ENCODE measurements at regions not wholly inside any gene's neighbourhood (a gene's known extent, or its start where the extent isn't known, plus 50 kb on each side); places are given as distances from the start of the nearest gene placed in this dataset.
A peak's percentile ranks its signal among the peaks of the same experiment; 100 is the strongest.
"Not testable (repeated sequence)": the region's sequence is repeated elsewhere in the genome, so short reads cannot be mapped to it uniquely, and the experiment has no call there.

DNA sequence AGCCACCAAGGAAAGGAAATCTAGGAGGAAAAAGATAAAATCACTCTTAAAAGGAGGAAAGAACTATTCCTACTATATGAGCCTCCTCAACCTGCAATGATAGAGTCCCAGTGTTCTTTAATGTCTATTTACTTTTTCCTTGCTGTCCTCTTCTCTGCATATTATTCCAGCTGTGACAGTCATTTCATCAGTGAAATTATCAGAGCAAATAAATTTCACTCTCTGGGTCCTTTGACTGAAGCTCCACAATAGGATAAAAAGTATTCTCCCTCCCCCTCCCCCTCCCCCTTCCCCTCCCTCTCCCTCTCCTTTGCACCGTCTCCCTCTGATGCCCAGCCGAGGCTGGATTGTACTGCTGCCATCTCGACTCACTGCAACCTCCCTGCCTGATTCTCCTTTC is 107.5 kb upstream of the DPT start:
- no CpG with 5 or more reads among the region's 3 CpGs for WGBS (ENCODE audit: insufficient coverage, low lambda C conversion rate)
- Histone ChIP-seq H3K4me3 (ENCODE audit: low read length) (no peak overlapping the region), H3K27me3 (ENCODE audit: control insufficient read depth, insufficient read depth, low read length) (no peaks in the 10 kb centered on the region), H3K27ac (ENCODE audit: low read length) (peak overlapping the region; percentile 57), H3K9me3 (ENCODE audit: control insufficient read depth, low read depth, low read length) (peaks cover 8% of the 10 kb centered on the region), H3K4me1 (ENCODE audit: control insufficient read depth, insufficient read depth, low read length) (peaks cover 34% of the 10 kb centered on the region), H3K36me3 (ENCODE audit: control insufficient read depth, insufficient read depth, low read length) (no peaks in the 10 kb centered on the region)
- no peak for DNase-seq

DNA sequence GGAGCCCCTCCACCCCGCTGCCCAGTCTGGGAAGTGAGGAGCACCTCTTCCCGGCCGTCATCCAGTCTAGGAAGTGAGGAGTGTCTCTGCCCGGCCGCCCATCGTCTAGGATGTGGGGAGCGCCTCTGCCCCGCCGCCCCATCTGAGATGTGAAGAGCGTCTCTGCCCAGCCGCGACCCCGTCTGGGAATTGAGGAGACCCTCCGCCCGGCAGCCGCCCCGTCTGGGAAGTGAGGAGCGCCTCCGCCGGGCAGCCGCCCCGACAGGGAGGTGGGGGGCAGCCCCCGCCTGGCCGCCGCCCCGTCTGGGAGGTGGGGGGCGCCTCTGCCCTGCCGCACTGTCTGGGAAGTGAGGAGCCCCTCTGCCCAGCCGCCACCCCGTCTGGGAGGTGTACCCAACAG is 108.2 kb upstream of the DPT start:
- H3K4me3 ChIP-seq (ENCODE audit: low read length); H3K27me3 ChIP-seq (ENCODE audit: control insufficient read depth, insufficient read depth, low read length); DNase-seq; H3K9me3 ChIP-seq (ENCODE audit: control insufficient read depth, low read depth, low read length); H3K27ac ChIP-seq (ENCODE audit: low read length); H3K36me3 ChIP-seq (ENCODE audit: control insufficient read depth, insufficient read depth, low read length): not testable (repeated sequence)
- no CpG with 5 or more reads among the region's 30 CpGs for WGBS (ENCODE audit: insufficient coverage, low lambda C conversion rate)
- peaks cover 31% of the 10 kb centered on the region for H3K4me1 ChIP-seq (ENCODE audit: control insufficient read depth, insufficient read depth, low read length)

DNA sequence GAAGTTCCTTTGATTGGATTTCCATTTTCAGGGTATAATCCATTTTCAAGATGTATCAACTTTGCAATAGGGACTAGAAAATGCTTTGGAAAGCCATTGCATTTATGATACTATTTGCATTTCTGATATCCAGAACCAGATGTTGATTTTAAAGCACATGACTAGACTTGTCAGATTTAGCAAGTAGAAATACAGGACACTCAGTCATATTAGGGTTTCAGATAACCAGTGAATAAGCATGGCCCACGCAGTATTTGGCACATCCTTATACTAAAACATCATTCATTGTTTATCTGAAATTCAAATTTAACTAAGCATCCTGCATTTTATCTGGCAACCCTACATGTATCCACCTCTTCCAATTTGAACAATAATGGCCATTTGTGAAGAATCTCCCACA is 113.3 kb upstream of the DPT start:
- DNase-seq = no peak
- WGBS (ENCODE audit: insufficient coverage, low lambda C conversion rate) = no CpG with 5 or more reads among the region's 1 CpG

DNA sequence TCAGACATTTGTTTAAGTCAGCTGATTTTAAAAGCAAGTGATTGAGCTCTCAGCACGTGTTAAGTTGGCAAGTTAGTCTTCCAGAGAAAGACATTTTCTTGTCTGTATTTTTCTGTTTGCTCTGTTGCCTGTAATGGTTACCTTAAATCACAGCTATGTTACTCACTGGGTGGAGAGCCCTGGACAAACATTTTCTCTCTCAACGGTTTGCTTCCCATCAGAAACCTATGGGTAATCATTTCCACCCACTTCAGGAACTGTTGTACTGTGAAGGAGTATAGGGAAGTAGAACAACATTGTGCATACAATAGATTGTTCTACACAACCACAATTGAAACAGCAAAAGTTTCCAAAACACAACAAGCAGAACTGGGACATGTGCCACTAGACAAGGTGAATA is 113.9 kb upstream of the DPT start:
- H3K27ac ChIP-seq (ENCODE audit: low read length) = no peak overlapping the region
- no peaks in the 10 kb centered on the region for H3K27me3 ChIP-seq (ENCODE audit: control insufficient read depth, insufficient read depth, low read length)
- no peak overlapping the region for H3K4me3 ChIP-seq (ENCODE audit: low read length)
- H3K4me1 ChIP-seq (ENCODE audit: control insufficient read depth, insufficient read depth, low read length) = no peaks in the 10 kb centered on the region
- no CpG with 5 or more reads among the region's 2 CpGs for WGBS (ENCODE audit: insufficient coverage, low lambda C conversion rate)
- H3K9me3 ChIP-seq (ENCODE audit: control insufficient read depth, low read depth, low read length) = no peaks in the 10 kb centered on the region
- no peak for DNase-seq
- no peaks in the 10 kb centered on the region for H3K36me3 ChIP-seq (ENCODE audit: control insufficient read depth, insufficient read depth, low read length)

More for the DNA sequence above, 113.3 kb upstream of the DPT start:
- Histone ChIP-seq H3K27me3 (ENCODE audit: control insufficient read depth, insufficient read depth, low read length) (no peaks in the 10 kb centered on the region), H3K27ac (ENCODE audit: low read length) (no peak overlapping the region), H3K9me3 (ENCODE audit: control insufficient read depth, low read depth, low read length) (peaks cover under 1% of the 10 kb centered on the region), H3K4me1 (ENCODE audit: control insufficient read depth, insufficient read depth, low read length) (no peaks in the 10 kb centered on the region), H3K36me3 (ENCODE audit: control insufficient read depth, insufficient read depth, low read length) (no peaks in the 10 kb centered on the region), H3K4me3 (ENCODE audit: low read length) (no peak overlapping the region)

DNA sequence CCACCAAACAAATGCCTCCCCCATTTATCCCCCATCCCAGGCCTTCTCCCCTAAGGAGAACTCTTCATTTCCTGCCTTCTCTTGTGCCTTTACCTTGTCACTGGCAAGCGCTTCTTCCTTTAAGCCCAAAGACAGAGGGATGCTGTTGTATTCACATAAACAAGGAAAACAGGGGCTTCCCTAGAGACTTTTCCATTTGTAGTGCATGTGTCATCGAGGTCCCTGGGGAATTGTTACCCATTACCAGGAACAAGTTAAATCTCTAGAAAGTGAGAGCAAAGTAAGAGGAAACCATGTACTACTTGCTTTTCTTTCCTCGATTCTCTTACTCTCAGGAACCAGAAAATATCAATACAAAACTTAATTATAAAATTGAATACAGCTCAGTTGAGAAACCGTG is 114.4 kb upstream of the DPT start:
- no peaks in the 10 kb centered on the region for H3K27me3 ChIP-seq (ENCODE audit: control insufficient read depth, insufficient read depth, low read length)
- no peak overlapping the region for H3K4me3 ChIP-seq (ENCODE audit: low read length)
- DNase-seq = no peak
- no peaks in the 10 kb centered on the region for H3K9me3 ChIP-seq (ENCODE audit: control insufficient read depth, low read depth, low read length)
- no peaks in the 10 kb centered on the region for H3K36me3 ChIP-seq (ENCODE audit: control insufficient read depth, insufficient read depth, low read length)
- WGBS (ENCODE audit: insufficient coverage, low lambda C conversion rate) = 100% methylated on average over 1 of the region's 4 CpGs
- no peak overlapping the region for H3K27ac ChIP-seq (ENCODE audit: low read length)
- no peaks in the 10 kb centered on the region for H3K4me1 ChIP-seq (ENCODE audit: control insufficient read depth, insufficient read depth, low read length)

DNA sequence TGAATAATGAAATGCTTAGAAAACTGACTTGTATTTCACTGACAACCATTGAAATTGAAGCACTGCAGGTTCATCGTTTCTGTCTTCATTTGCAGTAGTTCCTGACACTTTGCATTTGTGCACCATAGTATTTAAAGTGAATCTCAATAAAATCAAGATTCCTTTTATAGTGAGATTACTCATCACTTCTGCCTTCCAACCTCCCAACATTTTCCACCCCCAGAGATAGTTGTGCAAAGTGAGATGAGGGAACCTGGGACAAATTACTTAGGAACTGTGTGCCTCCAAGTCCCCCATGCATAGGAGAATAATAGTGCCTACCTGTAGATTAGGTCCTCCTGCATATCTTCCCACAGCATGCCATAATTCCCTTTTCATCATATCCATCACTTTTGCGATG is 114.9 kb upstream of the DPT start:
- Histone ChIP-seq H3K27ac (ENCODE audit: low read length) (no peak overlapping the region), H3K4me1 (ENCODE audit: control insufficient read depth, insufficient read depth, low read length) (no peaks in the 10 kb centered on the region)

DNA sequence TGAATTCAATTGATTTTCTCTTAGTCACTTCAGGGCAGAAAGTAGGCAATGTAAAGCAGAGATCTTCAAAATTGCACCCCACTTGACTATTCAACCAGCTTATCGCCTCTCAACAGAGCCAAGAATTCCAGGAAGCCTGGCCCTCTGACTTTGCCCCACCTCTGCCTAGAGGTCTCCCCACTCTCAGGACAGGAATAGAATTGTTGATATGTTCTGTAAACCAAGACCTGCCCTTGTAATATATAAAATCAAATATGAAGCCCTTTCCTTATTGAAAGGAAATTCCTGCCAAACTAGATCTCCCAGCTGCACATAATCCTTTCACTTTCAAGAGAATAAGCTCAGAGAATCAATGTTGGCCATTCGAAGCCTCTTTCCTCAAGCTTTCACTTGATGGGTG is 116.1 kb upstream of the DPT start:
- WGBS (ENCODE audit: insufficient coverage, low lambda C conversion rate) = no CpG with 5 or more reads among the region's 2 CpGs
- Histone ChIP-seq H3K4me3 (ENCODE audit: low read length) (no peak overlapping the region), H3K9me3 (ENCODE audit: control insufficient read depth, low read depth, low read length) (no peaks in the 10 kb centered on the region), H3K4me1 (ENCODE audit: control insufficient read depth, insufficient read depth, low read length) (no peaks in the 10 kb centered on the region), H3K27ac (ENCODE audit: low read length) (no peak overlapping the region), H3K36me3 (ENCODE audit: control insufficient read depth, insufficient read depth, low read length) (no peaks in the 10 kb centered on the region), H3K27me3 (ENCODE audit: control insufficient read depth, insufficient read depth, low read length) (no peaks in the 10 kb centered on the region)
- DNase-seq = peak in 1 of 2 donors; percentile 11

More for the DNA sequence above, 114.9 kb upstream of the DPT start:
- no peaks in the 10 kb centered on the region for H3K27me3 ChIP-seq (ENCODE audit: control insufficient read depth, insufficient read depth, low read length)
- no peaks in the 10 kb centered on the region for H3K9me3 ChIP-seq (ENCODE audit: control insufficient read depth, low read depth, low read length)
- H3K36me3 ChIP-seq (ENCODE audit: control insufficient read depth, insufficient read depth, low read length) = no peaks in the 10 kb centered on the region
- no peak overlapping the region for H3K4me3 ChIP-seq (ENCODE audit: low read length)
- no peak for DNase-seq
- no CpG with 5 or more reads among the region's 2 CpGs for WGBS (ENCODE audit: insufficient coverage, low lambda C conversion rate)

DNA sequence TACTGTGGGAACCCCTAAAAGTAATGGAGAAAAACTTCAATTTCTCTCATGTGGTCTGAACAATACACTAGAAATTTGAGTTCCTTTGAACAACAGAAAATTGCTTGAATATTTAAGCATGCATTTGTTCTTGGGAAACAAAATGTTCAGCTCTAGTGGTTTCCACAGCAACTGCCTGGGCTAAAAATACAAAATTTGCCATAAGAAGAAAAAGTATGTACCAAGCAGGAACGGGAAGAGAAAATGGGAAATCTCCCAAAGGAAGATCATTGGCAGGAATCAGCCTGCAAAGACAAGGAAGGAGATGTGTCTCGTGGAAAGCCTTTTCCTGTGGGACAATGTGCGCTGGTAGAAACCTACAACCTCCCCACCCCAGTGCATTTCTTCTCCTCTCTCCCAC is 119.0 kb upstream of the DPT start:
- Histone ChIP-seq H3K36me3 (ENCODE audit: control insufficient read depth, insufficient read depth, low read length) (no peaks in the 10 kb centered on the region), H3K4me1 (ENCODE audit: control insufficient read depth, insufficient read depth, low read length) (no peaks in the 10 kb centered on the region), H3K9me3 (ENCODE audit: control insufficient read depth, low read depth, low read length) (no peaks in the 10 kb centered on the region), H3K27me3 (ENCODE audit: control insufficient read depth, insufficient read depth, low read length) (no peaks in the 10 kb centered on the region), H3K27ac (ENCODE audit: low read length) (no peak overlapping the region), H3K4me3 (ENCODE audit: low read length) (no peak overlapping the region)
- no peak for DNase-seq
- no CpG with 5 or more reads among the region's 3 CpGs for WGBS (ENCODE audit: insufficient coverage, low lambda C conversion rate)

DNA sequence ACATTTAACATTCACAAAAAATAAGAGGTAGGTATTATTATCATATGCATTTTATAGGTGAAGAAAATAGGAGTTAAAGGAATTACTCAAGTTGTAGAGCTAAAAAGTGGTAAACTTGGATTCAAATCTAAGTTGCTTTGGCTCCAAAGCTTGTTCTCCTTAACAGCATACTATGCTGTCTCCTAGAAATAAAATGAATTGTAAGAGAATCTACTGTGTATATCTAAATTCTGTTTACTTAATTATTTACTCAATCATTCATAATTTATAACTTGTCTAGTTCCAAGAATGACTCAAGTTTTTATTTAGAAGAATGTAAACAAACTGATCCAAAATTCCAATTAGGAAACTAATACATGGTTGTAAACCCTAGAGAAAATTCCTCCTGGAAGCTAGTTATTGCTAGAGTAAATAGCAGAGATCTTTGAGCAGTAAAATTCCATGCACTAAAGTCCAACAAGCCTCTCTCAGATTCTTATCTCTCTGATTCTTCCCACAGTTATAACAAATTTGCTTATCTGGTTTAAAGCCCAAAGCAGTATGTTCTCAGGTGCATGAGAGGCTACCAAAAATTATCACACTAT is 132.5 kb upstream of the DPT start:
- peaks cover 14% of the 10 kb centered on the region for H3K4me1 ChIP-seq (ENCODE audit: control insufficient read depth, insufficient read depth, low read length)
- H3K27ac ChIP-seq (ENCODE audit: low read length) = no peak overlapping the region
- H3K9me3 ChIP-seq (ENCODE audit: control insufficient read depth, low read depth, low read length) = peaks cover 6% of the 10 kb centered on the region
- no peaks in the 10 kb centered on the region for H3K36me3 ChIP-seq (ENCODE audit: control insufficient read depth, insufficient read depth, low read length)
- H3K4me3 ChIP-seq (ENCODE audit: low read length) = no peak overlapping the region
- no peak for DNase-seq
- H3K27me3 ChIP-seq (ENCODE audit: control insufficient read depth, insufficient read depth, low read length) = no peaks in the 10 kb centered on the region

DNA sequence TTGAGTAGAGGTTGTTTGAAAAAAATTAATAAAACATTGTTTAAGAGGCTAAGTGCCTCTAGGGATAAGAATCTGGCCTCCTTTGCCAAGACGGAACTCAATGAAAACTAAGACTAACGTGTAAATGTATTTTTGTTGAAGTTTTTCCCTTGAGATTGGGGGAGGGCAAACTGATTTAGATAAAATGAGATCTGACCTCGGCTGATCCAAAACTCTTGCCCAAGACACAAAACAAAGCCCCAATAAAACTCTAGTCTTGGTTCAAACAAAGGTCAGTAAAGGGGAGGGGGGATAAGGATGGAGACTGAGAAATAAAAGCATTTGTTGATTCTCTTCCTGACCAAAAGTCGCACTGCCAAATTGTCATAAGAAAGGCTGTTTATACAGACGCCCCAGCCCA is 134.8 kb upstream of the DPT start:
- DNase-seq = peak in 1 of 2 donors; percentile 18
- Histone ChIP-seq H3K9me3 (ENCODE audit: control insufficient read depth, low read depth, low read length) (no peaks in the 10 kb centered on the region), H3K27me3 (ENCODE audit: control insufficient read depth, insufficient read depth, low read length) (no peaks in the 10 kb centered on the region), H3K27ac (ENCODE audit: low read length) (no peak overlapping the region), H3K36me3 (ENCODE audit: control insufficient read depth, insufficient read depth, low read length) (no peaks in the 10 kb centered on the region), H3K4me1 (ENCODE audit: control insufficient read depth, insufficient read depth, low read length) (peaks cover 14% of the 10 kb centered on the region), H3K4me3 (ENCODE audit: low read length) (no peak overlapping the region)
- WGBS (ENCODE audit: insufficient coverage, low lambda C conversion rate) = 6% methylated on average over 2 of the region's 5 CpGs

DNA sequence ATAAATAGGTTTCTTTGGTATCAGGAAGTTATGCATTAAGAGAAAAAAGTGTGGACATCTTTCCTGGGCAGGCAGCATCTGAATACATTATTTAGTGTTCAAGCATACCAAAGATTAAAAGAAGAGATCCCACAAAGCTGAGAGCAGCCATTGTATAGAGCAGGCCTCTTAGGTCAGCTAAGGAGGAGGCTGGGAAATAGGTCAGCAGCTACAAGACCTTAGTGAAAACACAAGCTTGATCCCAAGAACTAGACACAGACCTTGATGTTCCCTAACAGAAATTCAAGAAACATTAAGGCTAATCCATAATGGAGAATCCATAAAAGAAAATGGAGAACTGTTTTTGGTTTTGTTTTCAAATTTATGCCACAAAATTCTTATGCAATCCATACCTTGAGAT is 135.3 kb upstream of the DPT start:
- Histone ChIP-seq H3K36me3 (ENCODE audit: control insufficient read depth, insufficient read depth, low read length) (no peaks in the 10 kb centered on the region), H3K27me3 (ENCODE audit: control insufficient read depth, insufficient read depth, low read length) (no peaks in the 10 kb centered on the region), H3K4me3 (ENCODE audit: low read length) (no peak overlapping the region), H3K27ac (ENCODE audit: low read length) (no peak overlapping the region), H3K9me3 (ENCODE audit: control insufficient read depth, low read depth, low read length) (no peaks in the 10 kb centered on the region), H3K4me1 (ENCODE audit: control insufficient read depth, insufficient read depth, low read length) (peaks cover 14% of the 10 kb centered on the region)
- DNase-seq = no peak

All from large intestine (tissue), 3 donors.